Fibroblast of lung (primary cell): ENCODE measurements at regions not wholly inside any gene's neighbourhood (a gene's known extent, or its start where the extent isn't known, plus 50 kb on each side); places are given as distances from the start of the nearest gene placed in this dataset.

Source experiments
- CTCF ChIP-seq, 2 donors: IDR thresholded peaks in 1 of 2; conservative IDR thresholded peaks in 1 of 2; 1 replicate in 1 of 2; 2 replicates in 1 of 2; pipeline ENCODE4 v1.5.1; 2011 to 2012; ENCODE audit warnings: low read length in 2 of 2, control low read depth in 1 of 2, inconsistent platforms in 1 of 2, low read depth in 1 of 2, mild to moderate bottlenecking in 1 of 2
- EZH2 ChIP-seq: IDR thresholded peaks from 2 replicates; pipeline ENCODE4 v1.5.1; 2012; ENCODE audit warnings: low read length, control low read depth, mild to moderate bottlenecking; ENCODE audit errors: missing control alignments

- TF ChIP-seq EZH2, result no peak
- TF ChIP-seq CTCF (conservative IDR thresholded peaks at IDR 0.05 in 1 of 2, IDR thresholded peaks at IDR 0.05 in 1 of 2; ENCODE audit: low read depth in 1 of 2, low read length in 2 of 2), result no peak
Observed at GRCh38 chr14:100015251-100015655, 50.0 kb upstream of the EVL start.
